ENCODE measurements at regions not wholly inside any gene's neighbourhood (a gene's known extent, or its start where the extent isn't known, plus 50 kb on each side); places are given as distances from the start of the nearest gene placed in this dataset.

GRCh38 chr4:30436394-30436793 is 283.8 kb upstream of the PCDH7 start:
- H3K4me1 Mint-ChIP-seq: peaks cover 7% of the 10 kb centered on the region
- Histone ChIP-seq H3K27ac (ENCODE audit: low read depth, low read length) (no peak overlapping the region), H3K9ac (ENCODE audit: extremely low read depth, low read length, poor library complexity, severe bottlenecking) (no peak overlapping the region), H3K27me3 (ENCODE audit: control insufficient read depth, insufficient read depth, low read length, poor library complexity, severe bottlenecking) (no peaks in the 10 kb centered on the region), H3K4me1 (ENCODE audit: control insufficient read depth, insufficient read depth, low read length) (no peaks in the 10 kb centered on the region), H3K36me3 (ENCODE audit: control insufficient read depth, insufficient read depth, low read length) (no peaks in the 10 kb centered on the region), H3K9me3 (ENCODE audit: control insufficient read depth, low read length) (no peaks in the 10 kb centered on the region), H3K4me3 (ENCODE audit: low read length) (no peak overlapping the region)
- no peak for DNase-seq
- H3K27me3 Mint-ChIP-seq (ENCODE audit: insufficient read depth): no peaks in the 10 kb centered on the region
- TF ChIP-seq, protein P1, sequence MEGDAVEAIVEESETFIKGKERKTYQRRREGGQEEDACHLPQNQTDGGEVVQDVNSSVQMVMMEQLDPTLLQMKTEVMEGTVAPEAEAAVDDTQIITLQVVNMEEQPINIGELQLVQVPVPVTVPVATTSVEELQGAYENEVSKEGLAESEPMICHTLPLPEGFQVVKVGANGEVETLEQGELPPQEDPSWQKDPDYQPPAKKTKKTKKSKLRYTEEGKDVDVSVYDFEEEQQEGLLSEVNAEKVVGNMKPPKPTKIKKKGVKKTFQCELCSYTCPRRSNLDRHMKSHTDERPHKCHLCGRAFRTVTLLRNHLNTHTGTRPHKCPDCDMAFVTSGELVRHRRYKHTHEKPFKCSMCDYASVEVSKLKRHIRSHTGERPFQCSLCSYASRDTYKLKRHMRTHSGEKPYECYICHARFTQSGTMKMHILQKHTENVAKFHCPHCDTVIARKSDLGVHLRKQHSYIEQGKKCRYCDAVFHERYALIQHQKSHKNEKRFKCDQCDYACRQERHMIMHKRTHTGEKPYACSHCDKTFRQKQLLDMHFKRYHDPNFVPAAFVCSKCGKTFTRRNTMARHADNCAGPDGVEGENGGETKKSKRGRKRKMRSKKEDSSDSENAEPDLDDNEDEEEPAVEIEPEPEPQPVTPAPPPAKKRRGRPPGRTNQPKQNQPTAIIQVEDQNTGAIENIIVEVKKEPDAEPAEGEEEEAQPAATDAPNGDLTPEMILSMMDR (conservative IDR thresholded peaks at IDR 0.05): no peak
- H3K36me3 Mint-ChIP-seq (ENCODE audit: low read depth): no peaks in the 10 kb centered on the region
- H3K27ac Mint-ChIP-seq: no peak overlapping the region
- no peaks in the 10 kb centered on the region for H3K9me3 Mint-ChIP-seq
- 82% methylated on average over 1 of the region's 1 CpG; no CpG with 5 or more reads in 1 of the 2 experiments for whole genome bisulfite sequencing, 2 experiments (ENCODE audit: insufficient coverage in 1 of 2, insufficient read length in 1 of 2)
- no peak overlapping the region for H3K4me3 Mint-ChIP-seq

GRCh38 chr4:30437316-30437715 is 282.9 kb upstream of the PCDH7 start:
- Mint-ChIP-seq H3K36me3 (ENCODE audit: low read depth) (no peaks in the 10 kb centered on the region), H3K4me3 (no peak overlapping the region), H3K9me3 (no peaks in the 10 kb centered on the region), H3K27ac (no peak overlapping the region), H3K4me1 (peaks cover 7% of the 10 kb centered on the region), H3K27me3 (ENCODE audit: insufficient read depth) (no peaks in the 10 kb centered on the region)
- WGBS, 2 experiments (ENCODE audit: insufficient coverage in 1 of 2, insufficient read length in 1 of 2): 89 to 94% methylated on average over 2 to 3 of the region's 3 CpGs
- Histone ChIP-seq H3K27ac (ENCODE audit: low read depth, low read length) (no peak overlapping the region), H3K36me3 (ENCODE audit: control insufficient read depth, insufficient read depth, low read length) (no peaks in the 10 kb centered on the region), H3K9ac (ENCODE audit: extremely low read depth, low read length, poor library complexity, severe bottlenecking) (no peak overlapping the region), H3K9me3 (ENCODE audit: control insufficient read depth, low read length) (no peaks in the 10 kb centered on the region), H3K4me3 (ENCODE audit: low read length) (no peak overlapping the region), H3K27me3 (ENCODE audit: control insufficient read depth, insufficient read depth, low read length, poor library complexity, severe bottlenecking) (no peaks in the 10 kb centered on the region), H3K4me1 (ENCODE audit: control insufficient read depth, insufficient read depth, low read length) (no peaks in the 10 kb centered on the region)
- no peak for DNase-seq
- TF ChIP-seq, protein P1 (conservative IDR thresholded peaks at IDR 0.05): no peak

DNA sequence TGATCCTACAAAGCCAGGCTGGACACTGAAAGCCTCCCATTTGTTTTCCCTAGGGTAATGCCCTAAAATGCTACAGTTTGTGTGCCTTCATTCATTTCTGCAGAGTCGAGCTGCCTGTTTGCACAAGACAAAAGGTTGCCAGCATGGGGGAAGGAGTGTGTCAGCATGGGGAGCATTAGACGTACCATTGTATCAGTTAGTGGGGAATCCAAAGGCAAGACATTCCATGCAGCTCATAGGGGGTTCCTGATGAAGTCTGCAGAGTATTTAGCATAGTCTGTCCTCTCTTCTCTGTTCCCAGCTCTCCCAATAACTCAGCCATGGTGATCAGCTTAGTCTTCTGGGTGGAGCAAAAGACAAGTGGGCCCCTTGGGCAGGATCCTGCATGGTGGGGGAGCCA is 276.9 kb upstream of the PCDH7 start:
- H3K4me1 Mint-ChIP-seq: peaks cover 7% of the 10 kb centered on the region
- Histone ChIP-seq H3K27me3 (ENCODE audit: control insufficient read depth, insufficient read depth, low read length, poor library complexity, severe bottlenecking) (no peaks in the 10 kb centered on the region), H3K36me3 (ENCODE audit: control insufficient read depth, insufficient read depth, low read length) (no peaks in the 10 kb centered on the region), H3K27ac (ENCODE audit: low read depth, low read length) (no peak overlapping the region), H3K4me1 (ENCODE audit: control insufficient read depth, insufficient read depth, low read length) (peaks cover 5% of the 10 kb centered on the region), H3K4me3 (ENCODE audit: low read length) (no peak overlapping the region), H3K9ac (ENCODE audit: extremely low read depth, low read length, poor library complexity, severe bottlenecking) (no peak overlapping the region), H3K9me3 (ENCODE audit: control insufficient read depth, low read length) (no peaks in the 10 kb centered on the region)
- no peak overlapping the region for H3K4me3 Mint-ChIP-seq
- peak; percentile 72 for DNase-seq
- TF ChIP-seq, protein P1 (conservative IDR thresholded peaks at IDR 0.05): no peak
- H3K9me3 Mint-ChIP-seq: no peaks in the 10 kb centered on the region
- 28 to 31% methylated on average over 2 of the region's 2 CpGs for WGBS, 2 experiments (ENCODE audit: insufficient coverage in 1 of 2, insufficient read length in 1 of 2)
- H3K36me3 Mint-ChIP-seq (ENCODE audit: low read depth): no peaks in the 10 kb centered on the region
- H3K27me3 Mint-ChIP-seq (ENCODE audit: insufficient read depth): no peaks in the 10 kb centered on the region
- H3K27ac Mint-ChIP-seq: no peak overlapping the region
